AG04449 (cell line): ENCODE measurements at regions not wholly inside any gene's neighbourhood (a gene's known extent, or its start where the extent isn't known, plus 50 kb on each side); places are given as distances from the start of the nearest gene placed in this dataset.

Experiments
- CTCF ChIA-PET: fragments of 350-600 bp; formaldehyde crosslinking; extraction: SDS; loops from one replicate; lab custom pipeline; 2021; ENCODE audit warnings: antibody characterized with exemption; lab: Yijun Ruan, JAX
- POLR2A ChIA-PET: fragments of 400-600, 350-600 bp; formaldehyde crosslinking; extraction: SDS; loops from one replicate; lab custom pipeline; 2020; ENCODE audit warnings: antibody characterized with exemption, inconsistent platforms; lab: Yijun Ruan, JAX
- DNase-seq: peaks from one replicate; pipeline ENCODE4 v3.0.0-alpha.2; 2010; ENCODE audit warnings: low read depth, low spot score
- H3K4me3 ChIP-seq: 2 replicates; pipeline ENCODE4 v1.5.1; 2011; ENCODE audit warnings: low read depth, mild to moderate bottlenecking, control low read depth, low read length
- TF ChIP-seq, protein P1 (sequence below): IDR thresholded peaks from one replicate; pipeline ENCODE4 v1.5.1; 2011; ENCODE audit warnings: mild to moderate bottlenecking, moderate library complexity, low read length, control low read depth, inconsistent platforms; ENCODE audit not compliant: insufficient read depth; ENCODE audit errors: missing control alignments

DNA sequence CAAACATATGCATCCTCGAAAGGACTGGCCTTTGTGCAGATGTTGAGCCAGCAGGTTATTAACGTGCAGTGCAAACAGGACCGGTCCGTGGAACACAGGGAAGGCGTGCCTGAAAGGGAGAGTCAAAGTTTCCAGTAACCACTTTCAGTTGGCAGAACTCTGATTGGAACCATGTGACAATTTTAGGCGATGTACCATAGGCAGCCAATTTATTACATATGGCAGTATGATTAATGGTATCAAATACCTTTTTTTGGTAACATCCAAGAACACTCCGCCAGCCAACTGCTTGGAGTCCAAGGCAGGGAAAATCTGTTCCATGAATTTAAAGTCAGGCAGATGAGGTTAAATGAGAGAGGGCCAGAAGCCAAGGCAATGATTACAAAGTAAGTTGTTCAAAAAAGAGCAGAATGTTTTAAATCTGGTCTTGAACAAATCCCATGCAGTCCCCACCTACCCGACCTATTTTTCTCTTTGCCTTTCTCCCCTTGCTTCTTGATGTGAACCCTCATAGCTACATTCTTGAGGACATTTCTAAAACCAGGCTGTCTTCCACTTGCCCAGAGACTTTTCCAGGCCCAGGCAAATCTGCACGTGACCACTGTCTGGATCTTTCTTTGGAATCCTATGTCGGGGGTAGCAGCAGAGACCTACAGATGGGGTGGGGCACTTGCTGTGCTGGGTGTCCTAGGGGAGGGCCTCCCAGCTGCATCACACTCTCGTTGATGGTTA, 351.7 kb downstream of the HRH4 start:
- TF ChIP-seq, protein P1, sequence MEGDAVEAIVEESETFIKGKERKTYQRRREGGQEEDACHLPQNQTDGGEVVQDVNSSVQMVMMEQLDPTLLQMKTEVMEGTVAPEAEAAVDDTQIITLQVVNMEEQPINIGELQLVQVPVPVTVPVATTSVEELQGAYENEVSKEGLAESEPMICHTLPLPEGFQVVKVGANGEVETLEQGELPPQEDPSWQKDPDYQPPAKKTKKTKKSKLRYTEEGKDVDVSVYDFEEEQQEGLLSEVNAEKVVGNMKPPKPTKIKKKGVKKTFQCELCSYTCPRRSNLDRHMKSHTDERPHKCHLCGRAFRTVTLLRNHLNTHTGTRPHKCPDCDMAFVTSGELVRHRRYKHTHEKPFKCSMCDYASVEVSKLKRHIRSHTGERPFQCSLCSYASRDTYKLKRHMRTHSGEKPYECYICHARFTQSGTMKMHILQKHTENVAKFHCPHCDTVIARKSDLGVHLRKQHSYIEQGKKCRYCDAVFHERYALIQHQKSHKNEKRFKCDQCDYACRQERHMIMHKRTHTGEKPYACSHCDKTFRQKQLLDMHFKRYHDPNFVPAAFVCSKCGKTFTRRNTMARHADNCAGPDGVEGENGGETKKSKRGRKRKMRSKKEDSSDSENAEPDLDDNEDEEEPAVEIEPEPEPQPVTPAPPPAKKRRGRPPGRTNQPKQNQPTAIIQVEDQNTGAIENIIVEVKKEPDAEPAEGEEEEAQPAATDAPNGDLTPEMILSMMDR: no peak
- no peak overlapping the region for H3K4me3 ChIP-seq
- POLR2A ChIA-PET: no interaction called here
- DNase-seq: no peak
- CTCF ChIA-PET: no interaction called here

DNA sequence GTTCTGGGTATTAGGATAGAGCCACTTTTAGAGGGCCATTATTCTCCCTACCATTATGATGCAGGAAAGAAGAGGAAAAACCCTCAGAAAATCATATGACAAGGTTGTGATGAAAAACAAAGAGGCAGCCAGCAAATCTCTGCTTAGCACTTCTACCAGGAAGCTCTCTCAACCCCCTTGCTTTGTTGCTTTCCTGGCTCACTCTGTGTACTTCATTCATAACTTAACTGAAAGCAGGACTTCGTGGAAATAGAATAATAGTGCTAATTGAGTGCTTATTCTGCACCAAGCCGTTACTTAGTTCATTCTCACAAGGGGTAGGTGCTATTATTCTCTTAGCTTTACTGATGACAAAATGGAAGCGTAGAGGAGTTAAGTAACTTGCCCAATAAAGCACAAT, 354.1 kb downstream of the HRH4 start:
- TF ChIP-seq, protein P1: no peak
- CTCF ChIA-PET: no interaction called here
- no peak for DNase-seq
- H3K4me3 ChIP-seq: no peak overlapping the region
- POLR2A ChIA-PET: interaction anchor here (0.5 kb wide), 1 partner anchor 538 kb away, joined by 3 read pairs; the partner anchor contains the start of gene ZNF521

DNA sequence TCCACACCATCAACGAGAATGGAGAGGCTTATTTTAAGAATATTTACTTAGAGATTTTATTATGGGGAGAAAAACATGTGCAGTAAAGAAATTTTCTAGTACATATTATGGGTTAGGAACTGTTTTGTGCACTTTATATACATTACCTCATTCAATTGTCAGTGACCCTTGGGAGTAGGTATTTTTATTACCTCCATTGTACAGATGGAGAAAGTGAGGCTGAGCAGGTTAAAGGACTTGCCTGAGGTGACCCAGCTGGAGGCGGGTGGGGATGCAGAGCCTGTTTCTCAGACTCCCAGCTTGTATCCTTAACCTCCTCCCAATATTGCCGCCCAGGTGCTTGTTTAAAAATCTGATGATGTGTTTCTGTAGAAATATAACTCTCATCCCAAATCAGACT, 356.7 kb downstream of the HRH4 start:
- POLR2A ChIA-PET: no interaction called here
- DNase-seq: no peak
- CTCF ChIA-PET: no interaction called here
- H3K4me3 ChIP-seq: no peak overlapping the region
- TF ChIP-seq, protein P1: no peak

DNA sequence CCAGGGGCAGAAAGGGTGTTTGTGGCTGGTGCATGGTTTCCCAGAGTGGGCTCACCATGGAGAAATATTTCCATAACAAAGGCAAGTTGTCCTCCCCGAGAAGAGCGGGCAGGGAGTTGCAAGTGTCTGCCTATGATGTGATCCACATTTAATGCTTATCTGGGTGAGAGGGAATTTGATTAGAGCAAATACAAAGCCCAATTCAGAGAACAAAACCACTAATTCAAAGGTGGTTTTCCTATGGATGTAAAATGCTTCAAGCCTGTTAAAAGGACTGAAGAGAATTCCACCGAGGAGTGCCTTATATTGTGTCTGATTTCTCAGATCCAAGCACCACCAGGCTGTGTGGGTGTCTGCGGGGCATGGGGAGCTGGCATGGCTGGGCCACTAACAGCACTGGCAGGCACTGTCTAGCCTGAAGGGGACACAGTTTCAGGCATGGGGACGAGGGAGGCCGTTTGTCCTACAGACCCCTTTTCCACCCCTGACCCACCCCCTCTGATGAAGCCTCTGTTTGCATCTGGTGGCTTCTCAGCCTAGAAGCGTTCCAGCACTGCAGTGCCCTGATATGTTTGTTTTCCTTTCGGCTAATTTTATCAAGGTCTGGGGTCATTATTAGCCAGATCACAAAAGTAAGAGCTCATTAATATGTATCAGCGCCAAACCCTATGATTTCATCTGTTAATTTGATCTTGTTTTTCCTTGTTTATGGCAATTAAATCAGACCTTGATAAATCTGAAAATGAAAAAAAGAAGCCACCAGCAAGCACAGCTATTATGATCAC, 357.3 kb downstream of the HRH4 start:
- CTCF ChIA-PET: no interaction called here

DNA sequence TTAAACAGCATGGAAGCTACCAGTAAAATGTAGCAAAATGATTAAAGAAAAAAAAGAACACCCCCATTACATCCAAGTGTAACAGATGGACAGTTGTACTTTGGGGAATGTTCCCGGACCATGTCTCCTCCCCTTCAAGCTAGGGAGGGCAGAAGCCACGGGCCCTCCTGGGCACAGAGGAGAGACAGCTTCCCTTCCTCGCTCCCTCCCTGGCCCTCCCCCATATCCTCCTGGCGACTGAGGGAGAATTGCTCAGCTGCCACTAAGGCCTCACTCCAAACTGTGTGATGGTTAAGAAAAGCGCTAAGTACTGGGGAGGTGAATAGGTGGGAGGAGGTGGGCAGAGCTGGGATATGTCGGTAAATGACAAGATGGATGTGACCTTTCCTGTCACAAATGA, 358.0 kb downstream of the HRH4 start:
- no peak for DNase-seq
- ChIA-PET POLR2A (no interaction called here), CTCF (no interaction called here)
- TF ChIP-seq, protein P1: no peak
- H3K4me3 ChIP-seq: no peak overlapping the region

More for the DNA sequence above, 357.3 kb downstream of the HRH4 start:
- TF ChIP-seq, protein P1: no peak
- H3K4me3 ChIP-seq: no peak overlapping the region
- POLR2A ChIA-PET: no interaction called here
- no peak for DNase-seq
